ENCODE measurements at regions not wholly inside any gene's neighbourhood (a gene's known extent, or its start where the extent isn't known, plus 50 kb on each side); places are given as distances from the start of the nearest gene placed in this dataset.

- H3K27me3 Mint-ChIP-seq = peaks cover 22% of the 10 kb centered on the region
- CTCF ChIA-PET = no interaction called here
Measured at GRCh38 chr14:56002342-56002741, 115.9 kb upstream of the PELI2 start.

More at GRCh38 chr14:56002342-56002741, 115.9 kb upstream of the PELI2 start:
- DNase-seq = no peak
- Histone ChIP-seq H4K20me1 (ENCODE audit: control insufficient read depth, insufficient read depth, low read length, poor library complexity, severe bottlenecking) (no peaks in the 10 kb centered on the region), H3K27ac (ENCODE audit: low read length in 2 of 2) (no peak overlapping the region), H3K79me2 (ENCODE audit: control insufficient read depth, insufficient read depth, low read length) (no peaks in the 10 kb centered on the region), H3K27me3 (replicated peaks in 1 of 4; ENCODE audit: control extremely low read depth in 1 of 4, control insufficient read depth in 3 of 4, insufficient read depth in 4 of 4, low read length in 3 of 4) (peaks cover 0 to 7% (median 0%) of the 10 kb centered on the region in 4 experiments), H3K36me3 (replicated peaks in 1 of 2; ENCODE audit: control extremely low read depth in 1 of 2, control insufficient read depth in 1 of 2, extremely low read depth in 1 of 2, insufficient read depth in 2 of 2, low read length in 1 of 2) (no peaks in the 10 kb centered on the region), H3K4me3 (ENCODE audit: control extremely low read depth in 1 of 5, extremely low read depth in 1 of 5, insufficient read depth in 1 of 5, low read depth in 2 of 5, low read length in 4 of 5) (no peak overlapping the region), H3K9ac (ENCODE audit: low read length) (no peak overlapping the region), H3K9me3 (ENCODE audit: control extremely low read depth in 1 of 3, control insufficient read depth in 2 of 3, insufficient read depth in 1 of 3, low read length in 2 of 3) (no peaks in the 10 kb centered on the region), H3K4me2 (replicated peaks; ENCODE audit: low read depth, low read length, poor library complexity, severe bottlenecking) (no peak overlapping the region), H3K4me1 (ENCODE audit: control insufficient read depth in 2 of 2, insufficient read depth in 2 of 2, low read length in 2 of 2) (peaks cover 9 to 19% of the 10 kb centered on the region in 2 donors), H2AFZ (ENCODE audit: insufficient read depth, low read depth, low read length, poor library complexity, severe bottlenecking) (no peak overlapping the region)
- TF ChIP-seq EZH2 (IDR thresholded peaks at IDR 0.05; ENCODE audit: borderline replicate concordance, insufficient read depth, low read depth, low read length, poor library complexity, severe bottlenecking) = no peak
- TF ChIP-seq CTCF (IDR thresholded peaks at IDR 0.05) = no peak
- Mint-ChIP-seq H3K4me1 (peaks cover 20% of the 10 kb centered on the region), H3K9me3 (ENCODE audit: insufficient read depth) (no peaks in the 10 kb centered on the region), H3K4me3 (no peak overlapping the region), H3K27ac (no peak overlapping the region)
- WGBS (ENCODE audit: insufficient coverage) = 94% methylated on average over 3 of the region's 7 CpGs
- intact Hi-C loops (cut with micrococcal nuclease) = no loop called here
- POLR2A ChIA-PET = no interaction called here
- no peak for ATAC-seq (ENCODE audit: low read depth)

All from B cell (primary cell).